Mesenchymal stem cell (in vitro differentiated cells and primary cell): ENCODE measurements at regions not wholly inside any gene's neighbourhood (a gene's known extent, or its start where the extent isn't known, plus 50 kb on each side); places are given as distances from the start of the nearest gene placed in this dataset.

Source experiments
- DNase-seq: peaks from one replicate; pipeline ENCODE4 v3.0.0-alpha.2; 2013
- H2AFZ ChIP-seq: one replicate; pipeline ENCODE4 v1.6.1; 2013; ENCODE audit warnings: low read depth, mild to moderate bottlenecking, control low read depth, inconsistent platforms, low read length, moderate library complexity
- H2AK5ac ChIP-seq: 2 replicates; pipeline ENCODE4 v1.6.1; 2013; ENCODE audit warnings: low read length, moderate library complexity, mild to moderate bottlenecking, inconsistent platforms; ENCODE audit not compliant: severe bottlenecking
- H2BK120ac ChIP-seq: one replicate; pipeline ENCODE4 v1.6.1; 2013; ENCODE audit warnings: low read depth, mild to moderate bottlenecking, inconsistent platforms, low read length, moderate library complexity
- H2BK12ac ChIP-seq, 2 experiments: one replicate each; pipeline ENCODE4 v1.6.1; 2013; ENCODE audit warnings: inconsistent platforms in 2 of 2, low read length in 2 of 2, mild to moderate bottlenecking in 2 of 2, moderate library complexity in 2 of 2, control low read depth in 1 of 2
- H2BK15ac ChIP-seq: one replicate; pipeline ENCODE4 v1.6.1; 2013; ENCODE audit warnings: mild to moderate bottlenecking, low read depth, inconsistent platforms; ENCODE audit not compliant: poor library complexity, severe bottlenecking
- H2BK5ac ChIP-seq: 2 replicates; pipeline ENCODE4 v1.6.1; 2013; ENCODE audit warnings: low read depth, mild to moderate bottlenecking, low read length, control low read depth, inconsistent platforms; ENCODE audit not compliant: poor library complexity, severe bottlenecking
- H3K14ac ChIP-seq, 2 experiments: one replicate each; pipeline ENCODE4 v1.6.1; 2013; ENCODE audit warnings: inconsistent platforms in 2 of 2, low read length in 2 of 2, control low read depth in 1 of 2, mild to moderate bottlenecking in 1 of 2, moderate library complexity in 1 of 2
- H3K18ac ChIP-seq, 2 experiments: one replicate each; pipeline ENCODE4 v1.6.1; 2013; ENCODE audit warnings: inconsistent platforms in 2 of 2, low read length in 2 of 2, control low read depth in 1 of 2, low read depth in 1 of 2, mild to moderate bottlenecking in 1 of 2
- H3K23ac ChIP-seq, 2 experiments: one replicate each; pipeline ENCODE4 v1.6.1; 2013; ENCODE audit warnings: inconsistent platforms in 2 of 2, low read length in 2 of 2, mild to moderate bottlenecking in 2 of 2, moderate library complexity in 2 of 2, control low read depth in 1 of 2
- H3K27ac ChIP-seq: 2 replicates; pipeline ENCODE4 v1.5.1; 2013; ENCODE audit warnings: mild to moderate bottlenecking, moderate library complexity, low read length, control low read depth, inconsistent platforms; ENCODE audit not compliant: poor library complexity, severe bottlenecking
- H3K27me3 ChIP-seq, 2 experiments: 2 replicates each; pipeline versions ENCODE4 v1.6.1 to v1.7.0; 2013; ENCODE audit warnings: low read length in 2 of 2, mild to moderate bottlenecking in 2 of 2, moderate library complexity in 2 of 2, control low read depth in 1 of 2, inconsistent platforms in 1 of 2; ENCODE audit not compliant: control insufficient read depth in 1 of 2, insufficient read depth in 1 of 2
- H3K36me3 ChIP-seq, 2 experiments: 2 replicates each; pipeline versions ENCODE4 v1.6.1 to v1.7.0; 2013; ENCODE audit warnings: low read length in 2 of 2, control low read depth in 1 of 2, inconsistent platforms in 1 of 2, low read depth in 1 of 2, mild to moderate bottlenecking in 1 of 2; ENCODE audit not compliant: insufficient read depth in 2 of 2, control insufficient read depth in 1 of 2
- H3K4ac ChIP-seq, 2 experiments: one replicate each; pipeline ENCODE4 v1.6.1; 2013; ENCODE audit warnings: inconsistent platforms in 2 of 2, low read length in 2 of 2, mild to moderate bottlenecking in 2 of 2, moderate library complexity in 2 of 2, control low read depth in 1 of 2, low read depth in 1 of 2
- H3K4me1 ChIP-seq: 2 replicates; pipeline ENCODE4 v1.6.1; 2013; ENCODE audit warnings: low read depth, low read length, control low read depth; ENCODE audit not compliant: control insufficient read depth, insufficient read depth
- H3K4me2 ChIP-seq: 2 replicates; pipeline ENCODE4 v1.6.1; 2013; ENCODE audit warnings: low read length, mild to moderate bottlenecking, inconsistent platforms; ENCODE audit not compliant: poor library complexity, severe bottlenecking
- H3K4me3 ChIP-seq, 2 experiments: 2 replicates each; pipeline versions ENCODE4 v1.5.1 to v1.7.0; 2013; ENCODE audit warnings: low read length in 2 of 2, mild to moderate bottlenecking in 2 of 2, control low read depth in 1 of 2, low read depth in 1 of 2; ENCODE audit not compliant: insufficient read depth in 1 of 2
- H3K79me1 ChIP-seq: replicated peaks from 2 replicates; pipeline ENCODE4 v1.6.1; 2013; ENCODE audit warnings: mild to moderate bottlenecking, control low read depth, low read length, inconsistent platforms; ENCODE audit not compliant: poor library complexity, severe bottlenecking
- H3K9ac ChIP-seq: 2 replicates; pipeline ENCODE4 v1.7.0; 2013; ENCODE audit warnings: mild to moderate bottlenecking, low read length, moderate library complexity
- H3K9me3 ChIP-seq: 2 replicates; pipeline ENCODE4 v1.7.0; 2013; ENCODE audit warnings: mild to moderate bottlenecking, low read length; ENCODE audit not compliant: control insufficient read depth
- H4K8ac ChIP-seq: one replicate; pipeline ENCODE4 v1.6.1; 2013; ENCODE audit warnings: inconsistent platforms, mild to moderate bottlenecking, low read length, moderate library complexity
- H4K91ac ChIP-seq: one replicate; pipeline ENCODE4 v1.6.1; 2013; ENCODE audit warnings: mild to moderate bottlenecking, low read length, inconsistent platforms
- WGBS: methylation state at CpG from one replicate; pipeline ENCODE4 v1.1.7; 2013; ENCODE audit warnings: mixed read lengths; 5-methylcytosine and 5-hydroxymethylcytosine counted together

DNA sequence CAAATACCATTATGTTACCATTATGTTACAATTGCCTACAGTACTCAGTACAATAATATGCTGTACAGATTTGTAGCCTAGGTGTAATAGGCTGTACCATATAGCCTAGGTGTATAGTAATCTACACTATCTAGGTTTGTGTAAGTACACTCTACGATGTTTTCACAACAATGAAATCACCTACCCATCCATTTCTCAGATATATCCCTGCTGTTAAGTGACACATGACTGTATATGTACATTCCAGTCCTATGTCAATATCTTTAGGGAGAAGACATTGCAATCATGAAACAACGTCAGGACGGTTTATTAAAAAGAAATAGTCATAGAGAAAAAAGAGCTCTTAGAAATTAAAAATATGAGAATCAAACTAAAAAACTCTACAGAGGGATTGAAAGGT is 119.0 kb upstream of the CDC42EP3 start:
- Histone ChIP-seq H3K27me3 (no peaks in the 10 kb centered on the region), H3K23ac (no peak overlapping the region), H3K14ac (no peak overlapping the region), H3K27ac (no peak overlapping the region), H2AK5ac (no peak overlapping the region), H2BK5ac (no peak overlapping the region), H3K4me2 (no peak overlapping the region), H2BK15ac (no peak overlapping the region), H3K4ac (no peak overlapping the region), H3K36me3 (no peaks in the 10 kb centered on the region), H3K4me1 (peaks cover 4% of the 10 kb centered on the region), H3K4me3 (no peak overlapping the region), H2BK12ac (no peak overlapping the region), H2BK120ac (no peak overlapping the region), H3K18ac (no peak overlapping the region), H4K8ac (no peak overlapping the region), H3K9me3 (peaks cover 21% of the 10 kb centered on the region), H4K91ac (no peak overlapping the region), H3K9ac (no peak overlapping the region), H2AFZ (no peak overlapping the region), H3K79me1 (no peaks in the 10 kb centered on the region)
- no peak for DNase-seq
- WGBS: no CpG with 5 or more reads among the region's 3 CpGs

DNA sequence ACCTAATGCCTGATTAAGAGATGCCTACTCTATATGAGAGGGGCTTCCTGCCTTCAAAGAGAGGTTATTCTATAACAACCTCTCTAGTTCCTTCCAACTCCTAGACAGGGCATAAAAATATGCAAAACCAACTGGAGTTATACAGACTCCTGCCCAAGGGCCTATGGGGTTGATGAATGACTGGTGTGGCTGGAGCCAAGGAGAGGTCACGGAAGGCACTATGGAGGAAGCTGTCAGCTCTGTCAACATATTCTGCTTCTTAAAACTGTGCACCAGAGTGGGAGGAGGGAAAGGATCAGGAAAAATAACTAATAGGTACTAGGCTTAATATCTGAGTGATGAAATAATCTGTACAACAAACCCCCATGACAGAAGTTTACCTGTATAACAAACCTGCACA is 120.9 kb upstream of the CDC42EP3 start:
- H3K18ac ChIP-seq: peak overlapping the region in 1 of 2 experiments; percentile 29
- no peak overlapping the region for H3K4me3 ChIP-seq
- WGBS: 100% methylated on average over 1 of the region's 1 CpG

DNA sequence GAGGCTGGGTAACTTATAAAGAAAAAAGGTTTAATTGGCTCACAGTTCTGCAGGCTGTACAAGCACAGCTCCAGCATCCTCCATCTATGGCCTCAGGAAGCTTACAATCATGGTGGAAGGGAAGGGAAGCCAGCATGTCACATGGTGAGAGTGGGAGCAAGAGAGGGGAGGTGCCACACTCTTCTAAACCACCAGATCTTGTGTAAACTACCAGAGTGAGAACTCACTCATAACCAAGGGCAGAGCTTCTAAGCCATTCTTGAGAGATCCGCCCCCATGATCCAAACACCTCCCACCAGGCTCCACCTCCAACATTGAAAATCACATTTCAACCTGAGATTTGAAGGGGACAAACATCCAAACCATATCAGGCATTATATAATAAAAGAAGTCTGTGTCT is 121.6 kb upstream of the CDC42EP3 start:
- 100% methylated on average over 1 of the region's 1 CpG for WGBS
- H2AFZ ChIP-seq: no peak overlapping the region
- no peak for DNase-seq

More for the DNA sequence above, 120.9 kb upstream of the CDC42EP3 start:
- H2BK15ac ChIP-seq: no peak overlapping the region
- H3K4me1 ChIP-seq: peaks cover 5% of the 10 kb centered on the region
- no peak overlapping the region for H3K4me2 ChIP-seq
- no peak overlapping the region for H3K23ac ChIP-seq
- H2AFZ ChIP-seq: no peak overlapping the region
- H4K91ac ChIP-seq: no peak overlapping the region
- no peaks in the 10 kb centered on the region for H3K27me3 ChIP-seq
- no peak overlapping the region for H3K9ac ChIP-seq
- H3K79me1 ChIP-seq: no peaks in the 10 kb centered on the region
- H3K14ac ChIP-seq: no peak overlapping the region
- DNase-seq: no peak
- peaks cover 18% of the 10 kb centered on the region for H3K9me3 ChIP-seq
- no peak overlapping the region for H2BK5ac ChIP-seq
- H2AK5ac ChIP-seq: no peak overlapping the region
- no peak overlapping the region for H3K27ac ChIP-seq
- no peak overlapping the region for H2BK12ac ChIP-seq
- no peaks in the 10 kb centered on the region for H3K36me3 ChIP-seq
- H2BK120ac ChIP-seq: no peak overlapping the region
- H4K8ac ChIP-seq: no peak overlapping the region
- H3K4ac ChIP-seq: peak overlapping the region in 1 of 2 experiments; percentile 33

DNA sequence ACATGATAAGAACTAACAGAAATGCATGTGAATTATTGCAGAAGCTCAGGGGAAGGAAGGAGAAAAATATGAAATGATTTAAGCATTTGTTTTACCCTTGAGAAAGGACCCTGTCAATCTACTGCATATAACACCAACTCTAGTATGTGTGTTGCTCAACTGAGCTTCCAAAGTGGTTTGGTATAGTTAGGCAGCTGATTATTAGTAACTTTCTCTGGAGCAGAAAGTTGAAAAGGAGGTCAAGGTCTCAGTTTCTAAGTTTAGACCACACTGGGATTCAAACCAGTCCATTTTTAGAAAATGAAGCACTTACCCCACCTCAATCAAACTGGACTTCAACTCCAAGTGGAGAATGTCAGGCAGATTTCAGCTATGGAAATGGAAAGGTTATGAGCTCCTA is 123.3 kb upstream of the CDC42EP3 start:
- Histone ChIP-seq H3K36me3 (no peaks in the 10 kb centered on the region), H3K4ac (no peak overlapping the region), H3K18ac (no peak overlapping the region), H3K79me1 (no peaks in the 10 kb centered on the region), H2BK12ac (no peak overlapping the region), H3K14ac (no peak overlapping the region), H3K9me3 (no peaks in the 10 kb centered on the region), H2BK15ac (no peak overlapping the region), H3K4me3 (no peak overlapping the region), H2AK5ac (no peak overlapping the region), H3K9ac (no peak overlapping the region), H3K4me1 (peaks cover 6% of the 10 kb centered on the region), H2BK5ac (no peak overlapping the region), H2AFZ (no peak overlapping the region), H4K91ac (no peak overlapping the region), H3K27me3 (no peaks in the 10 kb centered on the region), H2BK120ac (no peak overlapping the region), H3K23ac (no peak overlapping the region), H4K8ac (no peak overlapping the region), H3K27ac (no peak overlapping the region), H3K4me2 (no peak overlapping the region)
- DNase-seq: peak; percentile 41

More for the DNA sequence above, 121.6 kb upstream of the CDC42EP3 start:
- Histone ChIP-seq H2BK12ac (peak overlapping the region in 1 of 2 experiments; percentile 4), H4K91ac (no peak overlapping the region), H3K14ac (no peak overlapping the region), H2BK120ac (no peak overlapping the region), H3K27ac (no peak overlapping the region), H3K18ac (peak overlapping the region in 1 of 2 experiments; percentile 13), H3K27me3 (no peaks in the 10 kb centered on the region), H3K79me1 (no peaks in the 10 kb centered on the region), H3K4me2 (no peak overlapping the region), H2BK15ac (no peak overlapping the region), H3K4me3 (no peak overlapping the region), H3K4me1 (peaks cover 5% of the 10 kb centered on the region), H2AK5ac (peak overlapping the region; percentile 54), H3K9ac (no peak overlapping the region), H3K9me3 (peaks cover 12% of the 10 kb centered on the region), H3K36me3 (no peaks in the 10 kb centered on the region), H2BK5ac (no peak overlapping the region), H3K23ac (no peak overlapping the region), H4K8ac (no peak overlapping the region), H3K4ac (no peak overlapping the region)
